SK-N-SH treated with all-trans-retinoic acid at 6 μM for 48 hours (cell line): ENCODE measurements at regions not wholly inside any gene's neighbourhood (a gene's known extent, or its start where the extent isn't known, plus 50 kb on each side); places are given as distances from the start of the nearest gene placed in this dataset.

Source experiments
- ATAC-seq: fragments of 200-7000 bp; cut with Tn5 transposase; 3 replicates; pipeline ENCODE4 v1.9.1; 2020; ENCODE audit warnings: mild to moderate bottlenecking, moderate library complexity
- ARNTL ChIP-seq: fragments of 450-650 bp; formaldehyde crosslinking; IDR thresholded peaks from 2 replicates; pipeline ENCODE4 v1.5.0; 2020; ENCODE audit warnings: low read depth, mild to moderate bottlenecking, moderate library complexity, borderline replicate concordance
- BACH2 ChIP-seq: fragments of 250-450 bp; sonication (Bioruptor Pico); IDR thresholded peaks from 2 replicates; pipeline ENCODE4 v1.9.0; 2021; ENCODE audit warnings: mild to moderate bottlenecking, borderline replicate concordance
- CREB5 ChIP-seq: fragments of 250-450 bp; sonication (Bioruptor Pico); IDR thresholded peaks from 2 replicates; pipeline ENCODE4 v1.5.1; 2020; ENCODE audit warnings: low read depth, mild to moderate bottlenecking, moderate library complexity
- CSRNP3 ChIP-seq: fragments of 250-450 bp; sonication (Bioruptor Pico); IDR thresholded peaks from 2 replicates; pipeline ENCODE4 v1.5.1; 2021; ENCODE audit warnings: mild to moderate bottlenecking, moderate library complexity
- GLIS3 ChIP-seq: fragments of 250-450 bp; sonication (Bioruptor Pico); IDR thresholded peaks from 2 replicates; pipeline ENCODE4 v1.5.0; 2020; ENCODE audit warnings: mild to moderate bottlenecking, moderate library complexity
- ISL1 ChIP-seq: fragments of 250-450 bp; sonication (Bioruptor Pico); IDR thresholded peaks from 2 replicates; pipeline ENCODE4 v2.1.2; 2022; ENCODE audit warnings: mild to moderate bottlenecking, moderate library complexity
- OSR1 ChIP-seq: fragments of 250-450 bp; sonication (Bioruptor Pico); IDR thresholded peaks from 2 replicates; pipeline ENCODE4 v1.8.0; 2022; ENCODE audit warnings: moderate library complexity, mild to moderate bottlenecking, inconsistent platforms
- PATZ1 ChIP-seq: fragments of 250-450 bp; sonication (Bioruptor Pico); IDR thresholded peaks from 2 replicates; pipeline ENCODE4 v1.8.0; 2020; ENCODE audit warnings: mild to moderate bottlenecking, moderate library complexity, borderline replicate concordance
- POU6F1 ChIP-seq: fragments of 250-450 bp; sonication (Bioruptor Pico); IDR thresholded peaks from 2 replicates; pipeline ENCODE4 v1.8.0; 2021; ENCODE audit warnings: low read depth, mild to moderate bottlenecking, moderate library complexity, borderline replicate concordance
- PPARA ChIP-seq: fragments of 250-450 bp; sonication (Bioruptor Pico); IDR thresholded peaks from 2 replicates; pipeline ENCODE4 v1.5.0; 2020; ENCODE audit warnings: mild to moderate bottlenecking, borderline replicate concordance
- SNAI2 ChIP-seq: fragments of 250-450 bp; sonication (Bioruptor Pico); IDR thresholded peaks from 2 replicates; pipeline ENCODE4 v1.5.0; 2020; ENCODE audit warnings: mild to moderate bottlenecking, moderate library complexity
- TCF4 ChIP-seq: fragments of 250-450 bp; sonication (Bioruptor Pico); IDR thresholded peaks from 2 replicates; pipeline ENCODE4 v1.8.0; 2021; ENCODE audit warnings: mild to moderate bottlenecking, moderate library complexity, borderline replicate concordance
- TOX ChIP-seq: fragments of 250-450 bp; sonication (Bioruptor Pico); IDR thresholded peaks from 2 replicates; pipeline ENCODE4 v1.8.0; 2021; ENCODE audit warnings: mild to moderate bottlenecking, moderate library complexity, borderline replicate concordance
- TSHZ2 ChIP-seq: fragments of 250-450 bp; sonication (Bioruptor Pico); IDR thresholded peaks from 2 replicates; pipeline ENCODE4 v1.5.0; 2020; ENCODE audit warnings: mild to moderate bottlenecking, moderate library complexity
- ZC3H10 ChIP-seq: fragments of 250-450 bp; sonication (Bioruptor Pico); IDR thresholded peaks from 2 replicates; pipeline ENCODE4 v1.5.1; 2021; ENCODE audit warnings: mild to moderate bottlenecking, moderate library complexity
- ZFP3 ChIP-seq: fragments of 250-450 bp; sonication (Bioruptor Pico); IDR thresholded peaks from 2 replicates; pipeline ENCODE4 v1.5.0; 2020; ENCODE audit warnings: mild to moderate bottlenecking, moderate library complexity
- ZFP30 ChIP-seq: fragments of 450-650 bp; formaldehyde crosslinking; IDR thresholded peaks from 2 replicates; pipeline ENCODE4 v1.5.0; 2022; ENCODE audit warnings: mild to moderate bottlenecking, moderate library complexity
- ZNF565 ChIP-seq: fragments of 450-650 bp; formaldehyde crosslinking; conservative IDR thresholded peaks from 2 replicates; pipeline ENCODE4 v1.5.0; 2020; ENCODE audit warnings: low read depth, mild to moderate bottlenecking, moderate library complexity
- ZNF70 ChIP-seq: fragments of 450-650 bp; formaldehyde crosslinking; IDR thresholded peaks from 2 replicates; pipeline ENCODE4 v1.5.0; 2020; ENCODE audit warnings: mild to moderate bottlenecking, moderate library complexity
- ZNF8 ChIP-seq: fragments of 450-650 bp; formaldehyde crosslinking; IDR thresholded peaks from 2 replicates; pipeline ENCODE4 v1.5.0; 2020; ENCODE audit warnings: mild to moderate bottlenecking, moderate library complexity

GRCh38 chr2:191622374-191623320 lies 55.3 kb upstream of the NABP1 start (continued):
- TF ChIP-seq CSRNP3 (no peak), ISL1 (CRISPR knock-in tag) (no peak)

- TF ChIP-seq ZFP3 (CRISPR knock-in tag) (no peak), ZFP30 (no peak), CREB5 (no peak), ISL1 (CRISPR knock-in tag) (no peak), BACH2 (CRISPR knock-in tag) (no peak), PATZ1 (CRISPR knock-in tag) (no peak), SNAI2 (CRISPR knock-in tag) (no peak), POU6F1 (CRISPR knock-in tag) (no peak), TOX (CRISPR knock-in tag) (no peak), ZNF70 (CRISPR knock-in tag) (no peak), ZNF8 (CRISPR knock-in tag) (no peak), ZC3H10 (no peak), OSR1 (CRISPR knock-in tag) (no peak), GLIS3 (CRISPR knock-in tag) (no peak), PPARA (CRISPR knock-in tag) (no peak), CSRNP3 (no peak), ARNTL (CRISPR knock-in tag) (no peak), ZNF565 (CRISPR knock-in tag) (no peak), TSHZ2 (CRISPR knock-in tag) (no peak), TCF4 (CRISPR knock-in tag) (no peak)
- TF ChIP-seq, all 23 proteins: peak for 0
- ATAC-seq = no peak
These were observed 52.9 kb upstream of the NABP1 start for GRCh38 chr2:191625016-191625415.
